NB4 (cell line): ENCODE measurements at regions not wholly inside any gene's neighbourhood (a gene's known extent, or its start where the extent isn't known, plus 50 kb on each side); places are given as distances from the start of the nearest gene placed in this dataset.

ENCODE experiments used
- CTCF ChIP-seq: IDR thresholded peaks from one replicate; pipeline ENCODE4 v1.5.1; 2012; ENCODE audit warnings: low read depth, low read length
- MAX ChIP-seq: IDR thresholded peaks from 2 replicates; pipeline ENCODE4 v1.6.1; 2011; ENCODE audit warnings: low read depth, low read length
- MYC ChIP-seq: IDR thresholded peaks from 2 replicates; pipeline ENCODE4 v1.6.1; 2011; ENCODE audit warnings: low read depth, low read length
- POLR2A ChIP-seq: IDR thresholded peaks from 2 replicates; pipeline ENCODE4 v1.6.1; 2011; ENCODE audit warnings: mild to moderate bottlenecking; ENCODE audit not compliant: insufficient read length; ENCODE audit errors: extremely low read depth

DNA sequence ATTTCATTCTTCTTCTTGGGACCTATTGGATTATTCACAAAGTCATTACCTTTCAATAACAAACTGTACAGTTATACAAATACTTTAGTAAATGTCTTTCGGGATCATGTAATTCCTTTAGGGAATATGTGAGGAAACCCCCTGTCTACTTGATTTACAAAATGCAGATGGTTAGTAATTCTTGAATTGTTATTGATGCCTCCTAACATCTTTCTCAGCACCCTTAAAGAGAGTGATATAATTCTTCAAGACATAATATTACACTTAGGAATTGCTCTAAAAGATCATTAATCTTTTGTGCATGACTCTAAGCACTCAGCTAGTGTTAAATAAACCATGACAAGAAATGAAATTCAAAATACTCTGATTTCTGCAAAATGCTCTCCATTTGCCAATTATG, 988.1 kb upstream of the HS3ST1 start:
- TF ChIP-seq CTCF (no peak), POLR2A (no peak), MAX (no peak), MYC (no peak)
